ENCODE measurements at regions not wholly inside any gene's neighbourhood (a gene's known extent, or its start where the extent isn't known, plus 50 kb on each side); places are given as distances from the start of the nearest gene placed in this dataset.

- H3K27ac ChIP-seq: no peak overlapping the region
- TF ChIP-seq CTCF (conservative IDR thresholded peaks at IDR 0.05): no peak
These were observed 294.8 kb downstream of the KCNRG start for GRCh38 chr13:50309882-50310594.

GRCh38 chr13:50310734-50311133, 295.5 kb downstream of the KCNRG start:
- no peak overlapping the region for H3K27ac ChIP-seq
- TF ChIP-seq CTCF (conservative IDR thresholded peaks at IDR 0.05): no peak

GRCh38 chr13:50318887-50319286, 303.6 kb downstream of the KCNRG start:
- peak overlapping the region; percentile 82 for H3K27ac ChIP-seq
- no peak for TF ChIP-seq CTCF (conservative IDR thresholded peaks at IDR 0.05)

GRCh38 chr13:50319635-50320255, 304.5 kb downstream of the KCNRG start:
- TF ChIP-seq CTCF (conservative IDR thresholded peaks at IDR 0.05): no peak
- peak overlapping the region; percentile 82 for H3K27ac ChIP-seq

DNA sequence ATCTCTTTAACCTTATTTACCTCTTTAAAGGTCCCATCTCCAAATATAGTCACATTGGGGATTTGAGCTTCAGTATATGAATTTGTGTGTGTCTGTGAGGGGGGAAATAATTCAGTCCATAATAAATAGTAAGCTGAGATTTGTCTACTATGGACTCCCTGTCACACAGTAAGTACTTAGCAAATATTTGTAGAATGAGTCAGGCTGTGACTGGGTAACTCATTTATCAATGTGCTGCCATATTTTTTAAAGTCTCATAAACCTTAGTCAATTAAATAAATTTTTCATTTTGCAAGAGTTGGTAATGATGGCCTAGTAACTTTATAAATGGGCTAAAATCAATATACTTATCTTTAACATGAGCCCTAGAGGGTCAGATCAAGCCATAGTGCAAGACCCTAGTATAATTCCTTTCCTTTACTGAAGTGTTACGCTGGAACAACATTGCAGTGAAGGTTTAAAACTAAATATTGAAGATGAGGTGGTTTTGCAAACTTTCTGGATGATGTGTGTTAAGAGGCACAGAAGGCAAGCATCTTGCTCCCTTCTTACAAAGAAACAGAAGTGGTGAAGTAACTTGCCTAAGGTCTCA, 305.1 kb downstream of the KCNRG start:
- peak overlapping the region; percentile 82 for H3K27ac ChIP-seq
- TF ChIP-seq CTCF (conservative IDR thresholded peaks at IDR 0.05): no peak

DNA sequence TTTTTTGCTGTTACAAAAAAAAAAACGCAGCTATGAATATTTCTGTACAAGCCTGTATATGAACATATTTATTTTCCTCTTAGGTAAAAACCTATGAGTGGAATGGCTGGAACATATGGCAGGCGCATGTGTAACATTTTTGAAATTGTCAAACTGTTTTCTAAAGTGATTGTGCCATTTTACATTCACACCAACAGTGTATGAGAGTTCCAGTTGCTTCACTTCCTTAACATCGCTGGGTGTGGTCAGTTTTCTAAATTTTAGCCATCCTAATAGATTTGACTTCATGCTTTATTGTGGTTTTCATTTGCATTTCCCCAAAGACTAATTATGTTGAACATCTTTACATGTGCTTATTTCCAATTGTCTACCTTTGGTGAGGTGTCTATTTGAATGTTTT, 306.8 kb downstream of the KCNRG start:
- no peak overlapping the region; the same call in 1 of the 2 replicates for H3K27ac ChIP-seq
- TF ChIP-seq CTCF (conservative IDR thresholded peaks at IDR 0.05): no peak

DNA sequence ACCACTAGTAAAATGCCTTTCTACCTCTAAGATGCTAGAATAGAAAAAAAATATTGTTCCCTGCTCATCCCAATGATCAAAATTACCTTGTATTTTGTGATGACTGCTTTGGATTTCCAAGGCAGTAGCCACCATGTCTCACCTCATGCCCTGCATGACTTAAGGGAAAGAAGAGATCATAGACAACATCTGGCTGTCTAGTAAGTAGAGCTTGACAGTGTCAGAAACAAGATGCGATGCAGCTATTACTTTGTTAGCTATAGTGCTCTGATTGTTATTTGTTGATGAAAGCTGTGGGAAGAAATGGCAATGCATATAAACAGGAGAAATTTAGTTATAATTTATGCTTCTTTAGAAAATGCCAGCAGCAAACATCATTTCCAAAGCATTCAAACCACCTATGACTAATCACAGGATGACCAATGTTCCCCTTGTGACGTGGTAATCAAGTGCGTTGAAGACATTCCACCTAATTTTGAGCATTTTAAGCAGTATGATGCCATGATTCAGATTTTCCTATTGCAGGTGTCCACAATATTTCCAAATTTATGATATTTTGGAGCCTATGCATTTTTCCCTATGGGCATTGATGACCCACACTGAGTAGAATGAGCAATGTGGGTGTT, 308.3 kb downstream of the KCNRG start:
- no peak overlapping the region for H3K27ac ChIP-seq
- TF ChIP-seq CTCF (conservative IDR thresholded peaks at IDR 0.05): no peak
